OCI-LY7 (cell line): ENCODE measurements at regions not wholly inside any gene's neighbourhood (a gene's known extent, or its start where the extent isn't known, plus 50 kb on each side); places are given as distances from the start of the nearest gene placed in this dataset.
"Not testable (repeated sequence)": the region's sequence is repeated elsewhere in the genome, so short reads cannot be mapped to it uniquely, and the experiment has no call there.

Experiments used
- CTCF ChIP-seq: fragments of 200-600 bp; sonication (generic); conservative IDR thresholded peaks from 2 replicates; pipeline ENCODE4 v1.5.1; 2014; ENCODE audit warnings: mild to moderate bottlenecking, antibody characterized with exemption, low read length, moderate library complexity, mixed read lengths
- EZH2phosphoT487 ChIP-seq: fragments of 200-600 bp; sonication (generic); IDR thresholded peaks from 2 replicates; pipeline ENCODE4 v1.6.1; 2018; ENCODE audit warnings: low read depth, borderline replicate concordance, mild to moderate bottlenecking, mixed run types, antibody characterized with exemption, low read length, moderate library complexity, mixed read lengths

- not testable (repeated sequence) for TF ChIP-seq CTCF, EZH2phosphoT487
These were observed 96.8 kb upstream of the FAM90A26 start for GRCh38 chr4:9073371-9073770.
